Occipital lobe (tissue), 1 donor: ENCODE measurements at regions not wholly inside any gene's neighbourhood (a gene's known extent, or its start where the extent isn't known, plus 50 kb on each side); places are given as distances from the start of the nearest gene placed in this dataset.
"Not testable (repeated sequence)": the region's sequence is repeated elsewhere in the genome, so short reads cannot be mapped to it uniquely, and the experiment has no call there.

Experiments used
- DNase-seq: peaks from one replicate; lab custom pipeline; 2025; lab: John Stamatoyannopoulos, UW

DNA sequence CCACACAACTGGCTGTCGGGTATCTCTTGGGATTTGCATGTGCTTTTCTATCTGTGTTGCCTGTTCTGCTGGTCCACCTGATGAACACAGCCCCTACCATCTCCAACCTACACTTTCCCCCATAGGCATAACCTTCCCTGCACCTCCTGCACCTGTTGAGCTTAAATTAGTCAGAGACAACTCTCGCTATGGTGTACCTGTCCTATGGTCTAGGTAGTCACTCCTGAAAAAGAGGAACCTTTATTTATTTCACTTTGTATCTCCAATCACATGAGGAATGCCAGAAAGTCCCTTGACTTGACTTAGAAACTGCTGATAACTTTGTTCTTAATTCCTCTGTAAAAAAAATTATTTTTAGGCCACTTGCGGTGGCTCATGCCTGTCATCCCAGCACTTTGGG is 338.1 kb downstream of the DHRSX start:
- DNase-seq = no peak

DNA sequence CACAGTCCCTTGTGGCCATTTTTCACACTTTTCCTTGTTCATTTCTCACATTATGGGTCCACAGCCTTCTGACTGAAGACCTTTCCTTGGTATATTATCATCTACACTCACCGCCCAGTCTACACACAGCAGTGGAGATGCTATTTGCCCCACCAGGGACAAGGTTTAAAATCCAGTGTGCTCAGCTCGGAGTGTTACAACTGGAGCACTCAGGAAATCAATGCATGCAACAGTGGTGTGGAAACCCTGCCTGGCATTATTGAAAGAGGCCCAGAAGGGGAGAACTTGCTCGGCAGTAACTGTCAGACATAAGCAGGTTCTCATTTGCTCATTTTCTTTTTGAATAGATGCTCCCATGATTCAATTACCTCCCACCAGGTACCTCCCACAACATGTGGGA is 340.9 kb downstream of the DHRSX start:
- no peak for DNase-seq

DNA sequence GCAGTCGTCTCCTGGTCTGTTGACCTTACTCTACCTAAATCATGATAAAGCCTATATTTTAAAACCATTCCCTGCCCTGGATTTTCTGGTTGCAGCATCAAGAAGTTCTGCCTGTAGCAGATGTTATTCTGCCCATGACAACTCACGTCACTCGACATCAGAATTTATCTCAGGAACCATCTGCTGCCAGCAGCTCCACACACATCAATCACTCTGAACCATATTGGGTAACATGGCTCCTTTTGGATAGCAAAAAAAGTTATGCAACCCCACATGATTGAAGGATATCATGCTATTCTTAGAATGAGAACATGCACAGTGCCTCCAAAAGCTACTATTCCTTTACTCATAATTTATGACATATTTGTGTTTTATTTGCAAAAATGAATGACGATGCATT is 341.4 kb downstream of the DHRSX start:
- no peak for DNase-seq

DNA sequence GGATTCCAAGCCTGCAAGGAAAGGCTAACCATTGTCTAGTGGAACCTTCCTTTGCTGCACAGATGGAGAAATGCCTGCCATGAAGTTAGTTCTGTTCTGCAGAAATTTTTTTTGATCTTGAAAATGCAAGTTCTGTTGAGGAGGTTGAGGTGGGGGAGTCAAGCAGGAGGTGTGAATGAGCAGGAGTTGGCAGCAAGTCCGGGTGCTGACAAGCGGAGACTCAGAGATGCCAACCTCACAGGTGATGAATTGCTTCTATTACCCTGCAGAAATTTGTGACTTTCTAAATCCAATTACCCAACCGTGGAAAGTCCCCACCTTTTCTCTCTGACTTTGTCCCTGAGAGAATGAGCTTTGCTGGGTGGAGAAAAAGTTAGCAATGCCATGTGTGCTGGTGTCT is 350.1 kb downstream of the DHRSX start:
- DNase-seq = peak; percentile 11

DNA sequence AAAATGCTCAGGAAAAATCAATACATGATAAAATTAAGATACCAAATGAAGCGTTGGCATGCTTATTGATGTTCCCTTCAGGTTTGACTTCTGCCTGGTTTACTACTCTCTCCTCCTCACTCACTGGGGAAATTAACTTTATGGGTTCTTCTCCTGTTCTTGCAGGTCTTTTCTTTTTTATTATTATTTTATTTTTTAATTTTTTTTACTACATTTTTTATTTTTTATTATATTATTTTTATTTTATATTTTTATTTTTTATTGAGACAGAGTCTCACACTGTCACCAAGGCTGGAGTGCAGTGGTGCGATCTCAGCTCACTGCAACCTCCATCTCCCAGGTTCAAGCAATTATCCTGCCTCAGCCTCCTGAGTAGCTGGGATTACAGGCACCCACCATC is 350.8 kb downstream of the DHRSX start:
- DNase-seq = not testable (repeated sequence)

DNA sequence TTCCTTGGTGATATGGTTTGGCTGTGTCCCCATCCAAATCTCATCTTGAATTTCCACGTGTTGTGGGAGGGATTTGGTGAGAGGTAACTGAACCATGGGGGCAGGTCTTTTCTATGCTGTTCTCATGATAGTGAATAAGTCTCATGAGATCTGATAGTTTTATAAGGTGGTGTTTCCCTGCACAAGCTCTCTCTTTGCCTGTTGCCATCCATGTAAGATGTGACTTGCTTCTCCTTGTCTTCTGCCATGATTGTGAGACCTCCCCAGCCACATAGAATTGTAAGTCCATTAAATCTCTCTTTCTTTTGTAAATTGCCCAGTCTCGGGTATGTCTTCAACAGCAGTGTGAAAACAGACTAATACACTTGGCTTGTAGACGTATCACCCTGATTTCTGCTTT is 351.7 kb downstream of the DHRSX start:
- DNase-seq = not testable (repeated sequence)

DNA sequence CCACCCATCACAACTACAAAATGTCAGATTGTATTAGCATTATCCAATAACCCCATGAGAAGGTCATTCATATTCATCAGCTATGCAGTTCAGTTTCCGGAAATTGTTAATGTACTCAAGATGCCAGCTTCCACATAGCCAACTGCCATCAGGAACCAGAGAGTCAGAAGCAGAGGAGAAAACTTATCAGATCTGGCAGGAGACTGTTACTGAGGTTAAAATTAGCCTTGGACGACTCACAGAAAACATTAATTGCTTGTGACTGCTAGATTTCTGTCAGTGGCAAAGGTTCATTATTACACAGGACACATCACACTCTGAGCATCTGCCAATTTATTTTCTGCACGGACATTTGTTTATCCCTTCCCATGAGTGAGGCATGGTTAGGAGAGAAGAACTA is 352.8 kb downstream of the DHRSX start:
- no peak for DNase-seq

DNA sequence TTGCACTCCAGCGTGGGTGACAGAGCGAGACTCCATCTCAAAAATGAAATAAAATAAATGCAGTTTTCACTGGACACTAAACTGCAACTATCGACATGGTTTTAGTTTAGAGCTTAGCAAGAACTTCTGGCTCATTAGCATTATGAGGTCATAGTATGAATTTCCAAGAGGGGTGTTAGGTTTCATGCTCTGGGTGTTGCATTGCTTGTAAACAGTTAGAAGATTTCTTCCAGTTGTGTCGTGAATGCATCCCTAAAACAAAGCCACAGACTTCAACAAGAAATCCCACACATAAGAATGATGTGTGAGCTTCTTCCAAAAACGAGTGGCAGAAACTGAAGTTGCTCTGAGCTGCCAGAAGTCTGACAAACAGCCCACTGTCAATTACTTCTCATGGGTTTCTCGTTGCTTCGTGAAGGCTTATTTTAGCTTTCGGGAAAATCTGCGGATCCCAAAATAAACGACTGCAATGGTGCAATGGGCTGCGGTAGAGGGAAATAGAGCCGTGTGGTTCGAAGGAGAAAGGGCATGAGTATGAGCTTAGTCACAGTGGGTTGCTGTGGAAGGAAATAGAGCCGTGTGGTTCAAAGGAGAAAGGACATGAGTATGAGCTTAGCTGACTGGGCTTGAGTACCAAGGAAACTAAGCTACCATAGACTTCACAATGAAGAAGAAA is 354.9 kb downstream of the DHRSX start:
- peak; percentile 3 for DNase-seq

DNA sequence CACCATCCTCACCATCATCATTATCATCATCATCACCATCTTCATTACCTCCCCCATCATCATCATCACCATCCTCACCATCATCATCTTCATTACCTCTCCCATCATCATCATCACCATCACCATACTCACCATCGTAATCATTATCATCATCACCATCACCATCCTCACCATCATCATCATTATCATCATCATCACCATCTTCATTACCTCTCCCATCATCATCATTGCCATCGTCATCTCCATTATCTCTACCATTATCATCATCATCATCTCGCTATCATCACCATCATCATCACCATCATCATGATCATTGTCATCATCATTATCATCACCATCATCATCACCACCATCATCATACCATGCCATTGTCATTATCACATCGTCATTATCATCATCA is 362.9 kb downstream of the DHRSX start:
- no peak for DNase-seq

DNA sequence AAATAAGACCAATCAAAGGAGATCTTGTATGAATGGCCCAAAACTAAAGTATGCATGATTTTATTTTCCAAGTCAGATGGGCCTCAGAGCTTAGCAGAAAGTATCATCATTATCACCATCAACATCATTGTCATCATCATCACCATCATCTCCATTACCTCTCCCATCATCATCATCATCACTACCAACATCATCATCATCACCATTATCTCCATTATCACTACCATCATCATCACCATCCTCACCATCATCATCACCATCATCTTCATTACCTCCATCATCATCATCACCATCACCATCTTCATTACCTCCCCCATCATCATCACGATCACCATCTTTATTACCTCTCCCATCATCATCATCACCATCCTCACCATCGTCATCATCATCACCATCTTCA is 363.9 kb downstream of the DHRSX start:
- no peak for DNase-seq

DNA sequence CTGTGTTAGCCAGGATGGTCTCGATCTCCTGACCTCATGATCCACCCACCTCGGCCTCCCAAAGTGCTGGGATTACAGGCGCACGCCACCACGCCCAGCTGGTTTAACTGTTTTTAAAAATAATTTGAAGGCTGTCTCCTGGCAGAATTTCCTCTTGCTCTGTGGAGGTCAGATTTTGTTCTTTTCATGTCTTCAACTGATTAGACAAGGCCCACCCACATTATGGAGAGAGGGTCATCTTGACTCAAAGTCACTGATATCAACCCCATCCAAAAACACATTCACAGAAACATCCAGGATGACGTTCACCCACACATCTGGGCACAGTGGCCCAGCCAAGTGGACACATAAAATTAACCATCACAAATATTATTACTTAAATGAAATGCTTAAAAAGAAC is 365.4 kb downstream of the DHRSX start:
- no peak for DNase-seq

DNA sequence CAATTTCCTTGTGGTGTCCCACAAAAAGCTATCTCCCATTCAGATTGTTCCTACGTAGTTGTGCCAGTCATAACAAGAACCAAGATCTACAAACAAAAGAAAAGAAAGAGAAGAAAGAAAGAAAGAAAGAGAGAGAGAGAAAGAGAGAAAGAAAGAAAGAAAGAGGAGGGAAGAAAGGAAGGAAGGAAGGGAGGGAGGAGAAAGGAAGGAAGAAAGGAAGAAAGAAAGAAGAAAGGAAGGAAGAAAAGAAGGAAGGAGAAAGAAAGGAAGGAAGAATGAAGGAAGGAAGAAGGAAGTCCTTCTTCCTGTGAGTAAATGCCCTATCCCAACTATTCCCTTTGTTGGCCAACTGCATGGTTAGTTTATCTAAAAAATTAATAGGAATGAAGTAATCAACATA is 366.0 kb downstream of the DHRSX start:
- no peak for DNase-seq
